ENCODE measurements at regions not wholly inside any gene's neighbourhood (a gene's known extent, or its start where the extent isn't known, plus 50 kb on each side); places are given as distances from the start of the nearest gene placed in this dataset.
A peak's percentile ranks its signal among the peaks of the same experiment; 100 is the strongest.
"Not testable (repeated sequence)": the region's sequence is repeated elsewhere in the genome, so short reads cannot be mapped to it uniquely, and the experiment has no call there.

DNA sequence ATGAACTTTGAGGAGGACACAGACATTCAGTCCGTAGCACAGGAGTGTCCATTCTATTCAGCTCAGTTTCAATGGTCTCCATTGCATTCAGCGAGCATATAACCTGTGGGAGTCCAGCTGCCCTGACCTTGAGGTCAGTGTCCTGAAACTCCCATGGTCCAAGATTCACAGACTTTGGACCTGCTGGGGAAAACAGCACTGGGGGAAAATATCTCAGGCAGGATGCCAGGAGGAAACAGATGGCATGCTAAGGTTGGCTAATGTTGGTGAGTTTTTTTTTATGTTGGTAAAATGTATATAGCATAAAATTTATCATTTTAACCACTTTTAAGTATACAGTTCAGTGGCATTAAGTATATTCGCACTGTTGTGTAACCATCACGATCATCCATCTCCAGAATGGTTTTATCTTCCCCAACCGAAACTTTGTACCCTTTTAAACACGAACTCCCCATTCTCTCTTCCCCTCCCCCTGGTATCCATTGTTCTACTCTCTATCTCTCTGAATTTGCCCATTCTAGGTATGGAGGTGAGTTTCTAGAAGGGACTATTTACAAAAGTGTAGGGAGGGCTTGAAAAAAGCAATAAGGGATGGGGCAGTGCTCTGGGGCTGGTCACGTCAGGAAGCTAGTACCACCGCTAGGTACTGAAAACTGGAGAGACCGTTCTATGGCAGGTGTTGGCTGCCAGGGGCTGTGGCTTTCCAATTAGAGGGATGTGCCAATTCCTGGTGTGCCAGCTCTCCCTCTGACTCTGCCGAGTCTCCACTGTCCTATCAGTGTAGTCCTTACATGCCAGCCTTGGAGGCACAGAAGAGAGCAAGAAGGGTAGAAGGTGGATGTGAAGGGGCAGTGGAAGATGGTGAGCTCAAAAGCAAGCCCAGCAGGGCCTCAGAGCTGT, 85.3 kb downstream of the FOXD2 start:
- no peak for DNase-seq (ENCODE audit: low spot score)

DNA sequence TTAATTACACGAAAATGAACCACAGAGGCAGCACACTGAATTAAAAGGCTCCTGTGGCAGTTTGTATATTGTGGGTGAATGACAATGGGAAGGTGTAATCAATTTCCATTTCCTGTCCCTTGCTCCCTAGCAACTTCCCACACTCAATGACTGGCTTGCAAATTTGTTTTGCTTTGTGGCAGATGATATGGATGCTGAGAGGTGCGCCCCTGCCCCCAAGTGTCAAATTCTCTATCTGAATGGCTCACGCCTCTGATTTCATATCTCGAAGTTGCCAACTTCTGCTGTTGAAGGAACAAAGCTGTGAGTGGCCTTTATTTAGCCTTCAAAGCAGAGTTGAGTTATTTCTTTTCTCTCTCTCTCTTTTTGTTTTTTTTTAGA, 86.0 kb downstream of the FOXD2 start:
- no peak for DNase-seq (ENCODE audit: low spot score)

DNA sequence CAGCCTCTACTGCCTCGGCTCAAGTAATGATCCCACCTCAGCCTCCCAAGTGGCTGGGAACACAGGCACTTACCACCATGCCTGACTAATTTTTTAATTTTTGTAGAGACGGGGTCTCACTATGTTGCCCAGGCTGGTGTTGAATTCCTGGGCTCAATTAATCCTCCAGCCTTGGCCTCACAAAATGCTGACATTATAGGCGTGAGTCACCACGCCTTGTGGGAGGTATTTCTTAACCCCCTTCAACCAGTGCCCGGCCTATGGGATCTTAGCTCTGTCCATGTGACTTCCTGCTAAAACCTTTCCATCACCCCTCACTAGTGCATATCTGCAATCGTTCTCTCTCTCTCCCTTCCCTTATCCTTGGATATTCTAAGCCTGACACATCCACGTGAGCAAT, 86.4 kb downstream of the FOXD2 start:
- DNase-seq (ENCODE audit: low spot score), result no peak

DNA sequence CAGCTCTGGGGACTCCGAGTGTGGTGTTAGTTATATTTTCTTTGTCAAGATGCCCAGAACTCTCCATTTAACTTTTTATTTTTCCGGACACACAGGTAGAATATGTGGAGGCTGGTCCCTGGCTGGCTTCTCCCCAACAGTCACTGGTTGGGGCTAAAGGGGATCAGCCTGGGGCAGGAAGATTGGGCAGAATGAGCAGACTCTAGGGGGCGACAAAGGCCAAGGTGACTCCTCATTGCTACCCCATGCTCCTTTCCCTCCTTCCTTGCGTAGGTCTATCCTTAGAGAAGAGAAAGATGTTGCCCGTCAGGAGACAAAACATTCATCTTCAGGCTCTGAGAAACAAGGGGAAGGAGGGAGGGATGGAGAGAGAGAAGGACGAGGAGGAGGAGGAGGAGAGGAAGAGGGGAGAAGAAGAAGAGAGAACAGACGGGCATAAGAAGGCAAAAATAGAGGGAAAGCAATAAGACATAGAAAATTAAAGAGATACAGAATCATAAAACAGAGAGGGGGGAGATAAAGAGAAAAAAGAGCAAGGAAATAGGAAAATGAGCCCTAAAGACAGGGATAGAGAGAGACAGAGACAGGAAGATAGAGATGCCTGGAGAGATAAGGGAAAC, 89.9 kb downstream of the FOXD2 start:
- DNase-seq (ENCODE audit: low spot score), result no peak

DNA sequence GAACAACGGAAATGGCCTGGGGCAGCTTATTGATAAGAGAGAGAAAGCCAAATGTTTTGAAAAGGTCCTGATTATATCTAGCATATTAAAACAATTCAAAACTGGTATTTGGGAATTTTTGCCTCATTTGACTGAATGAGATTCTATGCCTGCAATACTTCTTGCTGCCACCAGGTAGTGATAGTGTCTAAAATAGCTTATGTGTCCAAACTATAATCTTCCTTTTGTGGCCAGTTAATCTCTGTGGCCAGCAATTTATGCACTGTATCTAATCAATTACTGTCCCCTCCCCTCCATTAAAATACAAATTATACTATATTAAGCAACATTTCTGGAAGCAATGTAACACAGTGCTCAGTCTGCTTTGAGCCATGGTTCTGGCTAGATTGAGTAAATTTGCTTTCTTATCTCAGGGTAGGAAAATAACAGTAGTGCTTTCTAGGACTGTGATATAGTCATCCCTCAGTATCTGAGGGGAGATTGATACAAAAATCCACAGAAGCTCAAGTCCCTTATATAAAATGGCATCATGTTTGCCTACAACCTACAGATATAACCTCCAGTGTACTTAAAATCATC, 91.8 kb downstream of the FOXD2 start:
- no peak for DNase-seq (ENCODE audit: low spot score)

DNA sequence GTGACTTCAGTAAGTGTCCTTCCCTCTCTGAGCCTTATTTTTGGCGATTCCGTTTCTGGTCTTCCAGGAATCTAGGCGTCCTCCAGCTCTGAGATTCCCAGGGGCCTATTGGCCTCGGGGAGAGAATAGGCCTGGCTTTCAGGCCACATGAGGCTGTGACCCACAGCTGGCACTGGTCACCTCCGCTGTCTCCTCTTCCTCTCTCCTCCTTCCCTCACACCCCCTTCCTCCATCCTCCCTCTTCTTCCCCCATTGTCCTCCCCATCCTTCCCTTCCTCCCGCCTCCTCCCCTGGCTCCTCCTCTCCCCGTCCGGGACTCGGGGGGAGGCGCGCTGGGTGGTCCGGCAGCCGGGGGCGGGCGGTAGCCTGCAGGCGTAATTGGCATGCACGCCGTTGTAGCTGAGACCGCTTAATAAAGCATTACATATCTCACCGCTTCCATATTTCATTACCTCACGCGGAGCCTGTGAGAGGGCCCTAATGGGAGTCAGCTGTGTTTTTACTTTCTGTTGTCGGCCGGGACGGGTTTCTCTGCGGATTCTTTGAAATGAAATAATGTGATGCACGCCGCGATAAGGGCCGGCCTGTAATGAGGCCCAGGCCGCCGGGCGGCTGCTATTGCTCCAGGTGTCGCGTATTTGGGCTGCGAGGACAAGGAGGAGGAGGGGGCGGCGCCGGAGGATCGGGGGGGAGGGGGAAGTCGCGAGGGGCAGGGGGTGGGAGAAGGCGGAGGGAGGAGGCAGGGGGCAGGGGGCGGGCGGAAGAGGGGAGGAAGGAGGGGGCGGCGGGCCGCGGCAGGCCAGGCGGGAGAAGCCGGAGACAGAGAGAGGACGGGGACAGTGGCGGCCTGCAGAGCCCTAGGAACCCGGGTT, 95.3 kb downstream of the FOXD2 start:
- DNase-seq (ENCODE audit: low spot score), result peak; percentile 28

DNA sequence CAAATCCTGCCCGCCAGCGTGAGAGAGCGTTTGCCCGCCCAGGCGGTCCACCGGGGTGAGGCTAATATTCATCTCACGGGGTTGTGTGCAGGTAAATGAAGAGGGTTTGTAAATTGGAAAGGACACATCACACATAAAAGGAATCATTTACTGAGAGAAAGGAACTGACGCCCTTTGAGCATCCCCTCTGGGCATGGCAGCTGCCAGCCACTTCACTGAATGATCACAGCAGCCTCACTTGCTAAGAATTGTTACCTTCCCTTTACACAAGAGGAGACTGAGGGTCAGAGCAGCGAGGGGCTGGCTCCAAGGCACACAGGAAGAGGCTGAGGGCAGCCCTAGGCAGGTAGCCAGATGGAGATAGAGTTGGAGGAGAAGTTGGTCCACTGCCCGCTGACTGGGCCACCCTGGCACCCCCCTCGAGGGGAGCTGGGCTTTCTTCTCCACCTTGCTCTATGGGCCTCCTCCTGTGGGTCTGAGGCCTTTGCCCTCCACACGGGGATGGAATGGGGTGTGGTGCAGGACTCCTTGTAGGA, 96.0 kb downstream of the FOXD2 start:
- DNase-seq (ENCODE audit: low spot score), result no peak

DNA sequence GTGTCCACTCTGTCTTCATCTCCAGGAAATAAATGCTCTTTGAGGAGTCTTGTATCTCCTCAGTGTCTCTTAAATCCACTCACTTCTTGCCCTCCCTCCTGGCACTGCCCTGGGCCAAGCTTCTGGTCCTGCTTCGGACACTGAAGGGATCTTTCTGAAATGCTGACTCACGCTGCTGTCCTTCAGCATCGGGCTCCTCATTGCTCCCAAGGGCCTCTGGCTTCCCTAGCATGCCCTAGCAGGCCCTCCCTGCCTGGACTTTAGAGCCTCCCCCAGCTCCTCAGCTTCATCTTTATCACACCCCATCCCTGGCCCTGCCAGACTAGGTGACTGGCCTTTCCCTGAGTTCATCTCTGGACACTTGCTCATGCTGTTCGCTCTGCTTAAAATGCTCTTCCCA, 96.6 kb downstream of the FOXD2 start:
- DNase-seq (ENCODE audit: low spot score), result no peak

DNA sequence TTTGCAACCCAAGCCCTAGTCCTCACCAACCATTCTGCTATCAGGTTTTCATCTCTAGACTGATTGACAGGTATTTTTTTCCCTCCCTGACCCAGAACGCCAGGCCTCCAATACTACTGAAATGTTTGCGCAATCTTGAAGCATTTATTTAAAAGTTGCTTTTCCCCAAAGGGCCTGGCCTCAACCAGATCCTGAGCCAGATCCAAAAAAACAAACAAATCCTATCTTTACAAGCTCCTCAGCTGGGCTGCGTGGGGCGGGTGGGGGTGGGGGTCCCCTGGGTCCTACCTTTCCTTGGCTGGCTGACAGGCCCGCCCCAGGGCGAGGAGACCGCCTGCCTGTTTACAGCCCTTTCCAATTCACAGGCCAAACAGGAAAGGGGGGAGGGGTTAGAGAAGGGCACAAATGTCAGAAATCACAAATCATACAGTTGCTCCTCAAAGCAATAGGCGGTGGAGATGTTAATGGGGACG, 98.8 kb downstream of the FOXD2 start:
- DNase-seq (ENCODE audit: low spot score), result no peak

DNA sequence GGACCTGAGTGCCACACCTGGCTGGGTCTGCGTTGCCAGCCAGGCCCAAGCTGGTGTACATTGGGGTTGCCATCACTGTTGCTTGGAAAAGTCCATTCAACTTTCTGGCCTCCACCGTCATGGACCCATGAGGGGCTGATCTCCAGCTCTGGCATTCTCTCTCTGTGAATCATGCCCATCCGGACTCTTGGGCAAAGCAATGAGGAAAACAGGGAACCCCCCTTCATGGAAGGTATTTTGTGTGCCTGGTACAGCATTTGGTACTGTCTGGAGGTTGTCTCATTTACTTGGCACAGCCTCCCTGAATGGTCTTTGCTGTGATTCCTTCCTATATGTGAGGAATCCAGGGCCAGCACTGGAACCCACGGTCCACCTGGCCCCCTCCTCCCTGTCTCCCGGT, 99.4 kb downstream of the FOXD2 start:
- DNase-seq (ENCODE audit: low spot score), result no peak

DNA sequence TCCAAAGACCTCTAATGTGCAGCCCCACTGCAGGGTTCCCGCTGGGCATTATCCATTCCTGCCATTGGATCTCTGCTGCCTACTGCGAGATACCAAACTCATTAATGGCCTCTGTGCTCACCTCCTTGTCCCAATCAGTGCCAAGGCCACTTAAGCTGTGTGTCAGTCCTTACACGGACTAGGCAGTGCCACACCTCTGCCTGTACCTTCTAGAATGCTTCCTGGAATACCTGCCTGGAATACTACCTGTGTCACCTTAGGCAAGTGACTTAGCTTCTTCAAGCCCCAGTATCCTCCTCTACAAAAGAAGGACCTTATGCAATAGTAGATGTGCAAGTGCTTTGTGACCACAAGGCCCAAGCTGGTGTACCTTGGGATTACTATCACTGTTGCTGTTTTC, 100.1 kb downstream of the FOXD2 start:
- no peak for DNase-seq (ENCODE audit: low spot score)

DNA sequence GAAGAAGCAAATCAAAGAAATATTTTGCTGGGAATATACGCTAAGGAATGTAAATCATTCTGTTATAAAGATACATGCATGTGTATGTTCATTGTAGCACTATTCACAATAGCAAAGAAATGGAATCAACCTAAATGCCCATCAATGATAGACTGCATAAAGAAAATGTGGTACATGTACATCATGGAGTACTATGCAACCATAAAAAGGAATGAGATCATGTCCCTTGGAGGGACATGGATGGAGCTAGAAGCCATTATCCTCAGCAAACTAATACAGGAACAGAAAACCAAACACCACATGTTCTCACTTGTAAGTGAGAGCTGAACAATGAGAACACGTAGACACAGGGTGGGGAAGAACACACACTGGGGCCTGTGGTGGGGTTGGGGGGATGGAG, 100.7 kb downstream of the FOXD2 start:
- not testable (repeated sequence) for DNase-seq (ENCODE audit: low spot score)

DNA sequence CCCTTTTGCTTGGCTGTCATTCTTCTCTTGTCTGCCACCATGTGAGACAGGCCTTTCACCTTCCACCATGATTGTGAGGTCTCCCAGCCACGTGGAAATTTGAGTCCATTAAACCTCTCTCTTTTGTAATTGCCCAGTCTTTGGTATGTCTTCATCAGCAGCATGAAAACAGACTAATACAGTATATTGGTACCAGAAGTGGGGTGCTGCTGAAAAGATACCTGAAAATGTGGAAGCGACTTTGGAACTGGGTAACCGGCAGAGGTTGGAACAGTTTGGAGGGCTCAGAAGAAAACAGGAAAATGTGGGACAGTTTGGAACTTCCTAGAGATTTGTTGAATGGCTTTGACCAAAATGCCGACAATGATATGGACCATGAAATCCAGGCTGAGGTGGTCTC, 103.9 kb downstream of the FOXD2 start:
- not testable (repeated sequence) for DNase-seq (ENCODE audit: low spot score)

DNA sequence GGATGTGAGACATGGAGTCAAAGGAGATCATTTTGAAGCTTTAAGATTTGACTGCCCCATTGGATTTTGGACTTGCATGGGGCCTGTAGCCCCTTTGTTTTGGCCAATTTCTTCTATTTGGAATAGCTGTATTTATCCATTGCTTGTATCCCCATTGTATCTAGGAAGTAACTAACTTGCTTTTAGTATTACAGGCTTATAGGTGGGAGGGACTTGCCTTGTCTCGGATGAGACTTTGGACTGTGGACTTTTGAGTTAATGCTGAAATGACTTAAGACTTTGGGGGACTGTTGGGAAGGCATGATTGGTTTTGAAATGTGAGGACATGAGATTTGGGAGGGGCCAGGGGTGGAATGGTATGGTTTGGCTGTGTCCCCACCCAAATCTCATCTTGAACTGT, 105.2 kb downstream of the FOXD2 start:
- DNase-seq (ENCODE audit: low spot score), result not testable (repeated sequence)

DNA sequence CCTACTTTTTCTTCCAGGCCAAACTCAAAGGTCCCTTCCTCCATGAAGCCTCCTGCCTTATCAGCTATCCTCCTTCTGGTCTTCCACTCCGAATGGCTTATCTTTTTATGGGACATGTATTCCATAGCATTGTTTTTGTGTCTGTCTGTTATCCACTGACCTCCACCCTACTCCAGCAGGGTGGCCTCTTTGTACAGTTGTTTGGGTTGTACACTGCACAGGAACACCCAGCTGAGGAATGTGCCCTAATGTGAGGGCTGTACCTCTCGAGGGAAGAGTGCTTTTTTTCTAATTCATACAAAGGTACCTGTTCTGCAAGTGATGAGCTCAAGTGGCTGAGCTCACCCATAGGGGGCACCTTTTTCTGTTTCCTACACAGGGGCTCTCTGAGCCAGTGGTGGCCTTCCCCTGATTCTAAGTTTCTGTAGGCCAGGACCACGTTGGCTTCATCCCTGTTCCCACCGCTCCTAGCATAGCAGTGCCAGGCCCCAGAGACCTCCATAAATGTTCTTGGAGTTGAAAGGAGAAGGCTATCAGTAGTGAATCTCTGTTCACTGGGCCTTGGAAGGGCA, 108.2 kb downstream of the FOXD2 start:
- no peak for DNase-seq (ENCODE audit: low spot score)

DNA sequence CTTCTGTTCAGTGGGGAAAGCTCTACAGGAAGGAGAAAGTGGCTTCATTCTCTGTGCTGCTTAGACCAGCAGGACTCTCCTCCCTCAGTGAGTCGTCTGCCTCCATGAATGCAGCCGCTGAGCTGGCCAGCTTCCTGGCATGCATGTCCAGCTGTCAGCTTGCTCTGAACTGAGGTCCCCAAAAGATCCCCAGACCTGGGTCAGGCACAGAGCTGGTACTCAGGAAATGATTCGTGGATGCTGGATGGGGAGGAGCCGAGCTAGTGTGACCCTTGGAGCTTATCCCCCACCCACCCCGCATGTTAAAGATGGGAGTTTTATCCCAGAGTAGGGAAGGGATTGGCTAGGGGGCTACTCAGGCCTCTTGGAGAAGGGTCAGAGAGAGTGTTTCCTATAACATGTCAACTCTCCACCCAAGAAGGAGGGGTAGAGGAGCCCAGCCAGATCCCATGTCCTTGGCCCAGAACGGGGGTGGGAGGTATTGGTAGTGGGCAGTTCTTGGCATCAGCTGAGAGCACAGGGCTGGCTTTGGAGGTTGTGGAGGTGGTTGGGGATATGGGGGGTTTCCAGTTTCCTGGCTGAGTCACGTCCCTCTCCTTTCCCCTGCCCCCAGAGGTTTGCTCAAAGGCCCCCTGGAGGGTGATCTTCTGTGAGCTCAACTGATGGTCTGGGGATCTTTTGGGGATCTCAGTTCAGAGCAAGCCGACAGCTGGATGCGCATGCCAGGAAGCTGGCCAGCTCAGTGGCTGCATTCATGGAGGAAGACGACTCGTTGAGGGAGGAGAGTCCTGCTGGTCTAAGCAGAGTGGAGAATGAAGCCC, 110.1 kb downstream of the FOXD2 start:
- DNase-seq (ENCODE audit: low spot score), result no peak

DNA sequence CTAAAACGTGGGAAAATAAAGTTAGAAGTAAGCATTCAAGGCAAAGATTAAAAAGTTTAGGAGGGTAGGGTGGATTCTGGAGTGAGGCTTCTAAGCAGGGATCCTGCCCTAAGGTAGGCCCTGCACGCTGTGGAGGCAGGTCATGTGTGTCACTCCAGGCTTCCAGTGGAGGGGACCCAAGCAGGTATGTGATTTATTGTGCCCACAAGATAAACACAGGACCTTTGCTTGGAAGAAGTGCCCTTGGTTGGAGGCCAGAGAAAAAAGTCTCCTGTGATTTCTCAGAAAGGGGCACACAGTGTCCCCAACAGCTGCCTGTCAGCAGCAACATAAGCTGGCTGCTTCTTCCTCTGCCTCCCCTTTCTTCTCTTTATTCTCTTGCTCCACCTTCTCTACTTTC, 110.8 kb downstream of the FOXD2 start:
- no peak for DNase-seq (ENCODE audit: low spot score)

DNA sequence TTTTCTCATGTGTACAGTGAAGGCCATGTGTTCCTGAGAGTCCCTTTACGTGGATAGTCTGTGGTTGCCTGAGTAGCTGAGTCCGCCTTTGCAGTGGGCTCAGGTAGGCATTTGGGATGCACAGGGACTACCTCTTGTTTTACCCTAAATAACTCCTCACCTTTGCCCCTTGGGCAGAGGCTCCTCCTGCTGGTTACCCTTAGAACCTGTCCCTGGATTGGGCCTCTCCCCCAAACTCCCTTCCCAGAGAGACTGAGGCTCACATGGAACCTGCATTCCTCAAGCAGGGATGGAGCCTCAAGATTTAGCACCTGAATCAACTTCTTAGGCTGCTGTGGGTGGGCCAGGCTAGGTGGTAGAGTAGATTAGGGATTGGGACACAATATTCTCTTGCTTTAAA, 111.7 kb downstream of the FOXD2 start:
- no peak for DNase-seq (ENCODE audit: low spot score)

DNA sequence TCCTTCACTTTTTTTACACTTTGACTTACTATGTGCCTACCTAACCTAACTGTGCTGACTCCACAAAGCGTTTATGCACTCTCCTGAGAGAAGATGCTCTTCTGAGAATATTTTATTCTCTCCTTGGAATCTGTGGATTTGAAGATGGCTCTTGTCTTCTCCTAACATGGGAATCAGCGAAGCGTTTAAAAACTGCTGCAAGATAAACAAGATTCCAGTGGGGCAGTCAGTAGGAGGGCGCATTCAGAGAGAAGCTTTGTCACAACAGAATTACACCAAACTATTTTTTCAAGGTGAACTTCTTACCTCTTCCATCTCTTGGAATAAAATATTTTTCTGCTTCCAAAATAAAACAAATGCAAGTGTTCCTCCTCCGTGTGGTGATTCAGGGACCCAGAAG, 113.1 kb downstream of the FOXD2 start:
- no peak for DNase-seq (ENCODE audit: low spot score)

DNA sequence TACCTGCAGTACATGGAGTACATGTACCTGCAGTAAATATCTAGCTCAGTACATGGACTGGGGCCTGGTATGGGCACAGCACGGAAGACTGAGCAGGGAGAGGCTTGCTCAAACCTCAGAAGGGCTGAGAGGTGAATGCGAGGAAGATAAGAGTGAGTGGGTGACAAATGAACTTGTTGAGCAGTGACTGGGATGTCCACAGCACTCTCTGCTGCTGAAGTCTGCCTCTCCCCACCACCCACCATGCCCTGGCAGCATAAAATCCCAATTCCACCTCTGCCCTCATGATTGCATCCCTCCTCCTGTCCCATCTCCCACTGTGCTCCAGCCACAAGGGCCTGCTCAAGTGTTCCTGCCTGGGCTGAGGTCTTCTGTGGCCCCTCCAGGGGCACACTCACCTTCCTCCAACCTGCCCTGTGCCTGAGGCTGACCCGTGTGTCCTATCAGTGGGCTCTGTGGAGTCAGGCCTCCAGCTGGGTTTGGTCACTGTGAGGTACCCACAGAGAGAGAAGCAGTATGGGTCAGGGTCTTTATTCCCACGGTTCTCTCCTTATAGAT, 114.2 kb downstream of the FOXD2 start:
- no peak for DNase-seq (ENCODE audit: low spot score)
